Naive thymus-derived CD4-positive, alpha-beta T cell (primary cell): ENCODE measurements at regions not wholly inside any gene's neighbourhood (a gene's known extent, or its start where the extent isn't known, plus 50 kb on each side); places are given as distances from the start of the nearest gene placed in this dataset.

Experiments used
- ATAC-seq: fragments of 150-1000 bp; cut with Tn5 transposase; 2 replicates; pipeline ENCODE4 v1.10.0; 2021; ENCODE audit warnings: mild to moderate bottlenecking, moderate library complexity
- CTCF ChIA-PET: fragments of 350-600 bp; sonication (Branson Sonifier 250); formaldehyde crosslinking; loops from one replicate; lab custom pipeline; 2021; ENCODE audit warnings: antibody characterized with exemption; lab: Charles Lee
- POLR2A ChIA-PET: fragments of 350-600 bp; sonication (Branson Sonifier 250); formaldehyde crosslinking; loops from one replicate; lab custom pipeline; 2021; ENCODE audit warnings: antibody characterized with exemption, inconsistent platforms; lab: Charles Lee
- DNase-seq, 9 donors: peaks; one replicate each; pipeline versions ENCODE4 v3.0.0 to v3.0.0-alpha.2; 2020 to 2022; ENCODE audit warnings: mixed read lengths in 1 of 9
- H3K27ac ChIP-seq: one replicate; pipeline ENCODE4 v1.7.0; 2013; ENCODE audit warnings: mild to moderate bottlenecking, low read depth, low read length, moderate library complexity
- H3K27me3 ChIP-seq, 2 donors: one replicate each; pipeline ENCODE4 v1.7.0; 2013; ENCODE audit warnings: low read length in 2 of 2, mild to moderate bottlenecking in 2 of 2, moderate library complexity in 2 of 2; ENCODE audit not compliant: control insufficient read depth in 2 of 2, insufficient read depth in 2 of 2
- H3K36me3 ChIP-seq, 3 experiments: 1 replicate in 2 of 3; 2 replicates in 1 of 3; pipeline ENCODE4 v1.7.0; 2013; ENCODE audit warnings: low read length in 3 of 3, mild to moderate bottlenecking in 3 of 3, moderate library complexity in 1 of 3; ENCODE audit not compliant: insufficient read depth in 3 of 3, control insufficient read depth in 2 of 3
- H3K4me1 ChIP-seq, 2 donors: one replicate each; pipeline ENCODE4 v1.7.0; 2013; ENCODE audit warnings: low read length in 2 of 2, mild to moderate bottlenecking in 2 of 2, moderate library complexity in 1 of 2; ENCODE audit not compliant: control insufficient read depth in 2 of 2, insufficient read depth in 2 of 2
- H3K4me3 ChIP-seq: 2 replicates; pipeline ENCODE4 v1.7.0; 2013; ENCODE audit warnings: mild to moderate bottlenecking, low read length
- H3K9me3 ChIP-seq, 3 experiments: 1 replicate in 2 of 3; 2 replicates in 1 of 3; pipeline ENCODE4 v1.7.0; 2013; ENCODE audit warnings: low read length in 3 of 3; ENCODE audit not compliant: control insufficient read depth in 2 of 3
- H3K27ac Mint-ChIP-seq, 9 donors: one replicate each; pipeline ENCODE4 v1.8.0; 2020 to 2022; ENCODE audit warnings: mixed read lengths in 9 of 9, mild to moderate bottlenecking in 8 of 9, moderate library complexity in 5 of 9, inconsistent platforms in 2 of 9
- H3K27me3 Mint-ChIP-seq, 5 donors: one replicate each; pipeline ENCODE4 v1.8.0; 2021 to 2022; ENCODE audit warnings: mixed read lengths in 5 of 5, mild to moderate bottlenecking in 1 of 5
- H3K36me3 Mint-ChIP-seq, 5 donors: one replicate each; pipeline ENCODE4 v1.8.0; 2020 to 2022; ENCODE audit warnings: mixed read lengths in 5 of 5, mild to moderate bottlenecking in 3 of 5, inconsistent platforms in 1 of 5
- H3K4me1 Mint-ChIP-seq, 7 donors: one replicate each; pipeline ENCODE4 v1.8.0; 2020 to 2022; ENCODE audit warnings: mixed read lengths in 7 of 7, mild to moderate bottlenecking in 3 of 7, inconsistent platforms in 1 of 7
- H3K4me3 Mint-ChIP-seq, 10 donors: one replicate each; pipeline ENCODE4 v1.8.0; 2020 to 2022; ENCODE audit warnings: mild to moderate bottlenecking in 10 of 10, mixed read lengths in 10 of 10, moderate library complexity in 6 of 10, inconsistent platforms in 2 of 10
- H3K9me3 Mint-ChIP-seq, 11 donors: one replicate each; pipeline ENCODE4 v1.8.0; 2020 to 2022; ENCODE audit warnings: mixed read lengths in 11 of 11, mild to moderate bottlenecking in 4 of 11, inconsistent platforms in 1 of 11, moderate library complexity in 1 of 11
- intact Hi-C, 2 donors: fragments of 100-400 bp; cut with micrococcal nuclease; formaldehyde crosslinking; loops; one replicate each; pipeline ENCODE4 v1.15.1; 2023

DNA sequence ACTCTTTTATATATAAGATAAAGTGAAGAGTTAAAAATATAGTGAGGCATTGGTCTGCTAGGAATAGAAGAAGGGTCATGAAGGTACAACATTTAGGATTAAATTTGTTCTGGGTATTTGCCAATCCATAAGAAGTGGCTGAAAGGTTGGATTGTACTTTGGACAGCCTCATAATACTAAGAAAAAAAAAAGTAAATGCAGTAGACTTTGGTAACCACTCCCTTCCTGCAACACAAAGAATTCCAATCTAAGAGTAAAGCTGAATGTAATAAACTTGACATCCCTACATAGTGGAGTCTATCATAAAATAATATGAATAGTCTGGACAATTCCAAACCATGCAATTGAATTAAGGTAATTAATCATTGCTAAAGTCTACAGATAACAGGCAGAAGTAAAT, 2294.4 kb downstream of the LRRC4C start:
- Mint-ChIP-seq H3K27ac (no peak overlapping the region), H3K9me3 (peaks cover 0 to 9% (median 0%) of the 10 kb centered on the region in 11 donors), H3K4me3 (no peak overlapping the region), H3K4me1 (no peaks in the 10 kb centered on the region), H3K27me3 (no peaks in the 10 kb centered on the region), H3K36me3 (no peaks in the 10 kb centered on the region)
- Histone ChIP-seq H3K4me3 (no peak overlapping the region), H3K27ac (no peak overlapping the region), H3K27me3 (no peaks in the 10 kb centered on the region), H3K36me3 (no peaks in the 10 kb centered on the region), H3K9me3 (no peaks in the 10 kb centered on the region), H3K4me1 (no peaks in the 10 kb centered on the region)
- ChIA-PET POLR2A (no interaction called here), CTCF (no interaction called here)
- ATAC-seq (no peak), DNase-seq (no peak)
- intact Hi-C loops, result no loop called here

DNA sequence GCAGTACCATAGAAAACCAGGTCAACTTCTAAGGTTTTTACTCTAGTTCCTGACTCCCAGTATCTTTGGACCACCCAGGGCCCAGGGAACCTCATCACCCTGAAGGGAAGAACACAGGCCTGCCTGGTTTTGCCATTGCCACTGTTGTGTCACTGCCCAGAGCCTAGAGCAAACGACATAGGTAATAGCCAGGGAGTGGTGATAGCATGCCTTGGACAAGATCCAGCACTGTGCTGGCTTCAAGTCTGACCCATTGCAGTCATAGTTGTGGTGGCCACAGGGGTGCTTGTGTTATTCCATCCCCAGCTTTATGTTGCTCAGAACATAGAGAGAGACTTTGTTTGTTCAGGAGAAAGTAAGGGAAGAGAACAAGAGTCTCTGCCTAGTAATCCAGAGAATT, 2310.2 kb downstream of the LRRC4C start:
- no peak for DNase-seq
- no peaks in the 10 kb centered on the region for H3K27me3 Mint-ChIP-seq

DNA sequence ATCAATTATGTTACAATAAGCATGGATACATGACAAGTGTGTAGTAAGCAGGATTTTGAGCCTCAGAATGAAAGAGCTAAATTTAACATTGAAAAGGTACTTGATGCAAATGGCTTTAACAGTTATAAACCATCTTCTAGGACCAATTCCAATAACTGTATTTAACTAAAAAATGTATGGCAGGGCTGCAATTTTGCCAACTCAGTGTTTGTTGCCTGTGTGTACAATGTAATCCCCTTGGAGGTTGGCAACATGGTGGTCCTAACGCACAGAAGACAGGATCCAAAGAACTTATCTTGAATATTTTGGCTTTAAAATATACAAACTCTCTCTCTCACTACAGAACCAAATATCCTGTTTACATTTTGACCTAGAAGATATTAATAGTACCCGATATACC, 2314.1 kb downstream of the LRRC4C start:
- H3K27me3 ChIP-seq, result no peaks in the 10 kb centered on the region
- DNase-seq, result no peak
- H3K36me3 Mint-ChIP-seq, result no peaks in the 10 kb centered on the region
- no peak overlapping the region for H3K27ac Mint-ChIP-seq
- ChIA-PET CTCF (no interaction called here), POLR2A (no interaction called here)
- H3K36me3 ChIP-seq, result no peaks in the 10 kb centered on the region
- no peaks in the 10 kb centered on the region for H3K27me3 Mint-ChIP-seq
- no peak overlapping the region for H3K4me3 Mint-ChIP-seq
- peaks cover 0 to 20% (median 5%) of the 10 kb centered on the region in 11 donors for H3K9me3 Mint-ChIP-seq
- no peaks in the 10 kb centered on the region for H3K4me1 ChIP-seq
- H3K9me3 ChIP-seq, result no peaks in the 10 kb centered on the region
- intact Hi-C loops, result no loop called here
- ATAC-seq, result no peak
- H3K27ac ChIP-seq, result no peak overlapping the region
- H3K4me1 Mint-ChIP-seq, result no peaks in the 10 kb centered on the region
- no peak overlapping the region for H3K4me3 ChIP-seq

More for the DNA sequence above, 2310.2 kb downstream of the LRRC4C start:
- POLR2A ChIA-PET, result no interaction called here
- no peak overlapping the region for H3K4me3 ChIP-seq
- Mint-ChIP-seq H3K36me3 (no peaks in the 10 kb centered on the region), H3K9me3 (peaks cover 2 to 15% (median 8%) of the 10 kb centered on the region in 11 donors), H3K27ac (no peak overlapping the region), H3K4me3 (no peak overlapping the region), H3K4me1 (no peaks in the 10 kb centered on the region)
- H3K9me3 ChIP-seq, result no peaks in the 10 kb centered on the region
- H3K27me3 ChIP-seq, result no peaks in the 10 kb centered on the region
- no peaks in the 10 kb centered on the region for H3K4me1 ChIP-seq
- ATAC-seq, result no peak
- CTCF ChIA-PET, result no interaction called here
- no peaks in the 10 kb centered on the region for H3K36me3 ChIP-seq
- H3K27ac ChIP-seq, result no peak overlapping the region
- intact Hi-C loops, result no loop called here

DNA sequence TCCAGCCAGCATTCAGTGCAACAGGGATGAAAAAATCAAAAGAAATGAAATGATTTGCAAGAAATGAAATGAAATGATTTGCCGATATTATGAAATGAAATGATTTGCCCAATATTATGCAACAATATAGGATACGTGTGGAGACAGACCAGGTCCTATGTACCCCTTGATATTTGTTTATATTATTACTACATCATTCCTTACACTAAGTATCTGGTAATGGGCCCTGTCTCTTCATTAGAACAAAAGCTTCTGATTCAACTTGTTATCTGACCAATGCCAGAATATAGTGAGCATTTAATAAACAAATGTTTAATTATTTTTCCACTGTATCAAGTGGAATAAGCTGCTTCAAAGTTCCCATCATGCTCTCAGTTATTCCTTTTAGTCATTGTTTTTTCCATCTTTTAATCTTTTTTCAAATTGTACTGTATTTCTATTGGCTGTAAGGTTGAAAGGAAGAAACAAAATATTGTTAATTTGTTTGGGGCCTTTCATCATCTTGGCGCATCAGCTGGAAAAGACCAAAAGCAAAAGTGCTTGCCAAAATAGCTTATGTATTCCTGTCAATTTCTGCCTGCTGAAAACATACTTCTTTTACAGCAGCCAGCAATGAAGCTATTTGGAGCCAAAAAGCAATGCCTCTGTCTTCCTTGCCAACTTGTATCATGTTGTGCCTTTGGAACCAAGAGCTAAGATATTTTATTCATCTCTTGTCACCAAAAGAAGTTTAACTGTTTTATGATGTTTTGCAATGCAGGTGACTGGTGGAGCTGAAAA, 2314.9 kb downstream of the LRRC4C start:
- Histone ChIP-seq H3K36me3 (no peaks in the 10 kb centered on the region), H3K9me3 (no peaks in the 10 kb centered on the region), H3K4me3 (no peak overlapping the region), H3K27me3 (no peaks in the 10 kb centered on the region), H3K27ac (no peak overlapping the region), H3K4me1 (no peaks in the 10 kb centered on the region)
- Mint-ChIP-seq H3K27ac (no peak overlapping the region), H3K9me3 (peaks cover 0 to 14% (median 3%) of the 10 kb centered on the region in 11 donors), H3K4me1 (no peaks in the 10 kb centered on the region), H3K36me3 (no peaks in the 10 kb centered on the region), H3K27me3 (no peaks in the 10 kb centered on the region), H3K4me3 (no peak overlapping the region)
- POLR2A ChIA-PET, result no interaction called here
- intact Hi-C loops, result no loop called here
- DNase-seq (no peak), ATAC-seq (no peak)
- CTCF ChIA-PET, result no interaction called here

DNA sequence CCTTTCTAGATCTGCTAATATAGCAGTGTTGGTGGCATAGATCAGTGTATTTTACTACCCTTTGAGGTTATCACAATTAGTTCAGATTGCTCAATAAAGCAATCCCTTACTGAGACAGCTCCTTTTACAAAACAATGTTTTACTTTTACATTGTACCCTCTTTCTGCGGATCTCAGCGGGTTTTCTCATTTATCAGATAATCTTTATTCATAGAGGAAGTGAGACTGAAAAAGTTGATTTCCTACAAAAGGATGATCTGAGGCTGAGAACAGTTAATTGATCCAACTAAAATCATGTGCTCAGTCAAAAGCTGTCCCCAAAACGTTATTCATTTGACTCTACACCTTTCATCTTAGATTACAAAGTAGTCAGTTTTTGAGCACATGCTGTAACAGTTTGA, 2319.9 kb downstream of the LRRC4C start:
- no peak overlapping the region for H3K4me3 ChIP-seq
- intact Hi-C loops, result no loop called here
- H3K27me3 Mint-ChIP-seq, result no peaks in the 10 kb centered on the region
- no peaks in the 10 kb centered on the region for H3K9me3 ChIP-seq
- DNase-seq (no peak), ATAC-seq (no peak)
- H3K4me1 ChIP-seq, result no peaks in the 10 kb centered on the region
- no peaks in the 10 kb centered on the region for H3K36me3 ChIP-seq
- H3K27me3 ChIP-seq, result no peaks in the 10 kb centered on the region
- H3K4me1 Mint-ChIP-seq, result no peaks in the 10 kb centered on the region
- H3K27ac Mint-ChIP-seq, result no peak overlapping the region
- H3K27ac ChIP-seq, result no peak overlapping the region
- POLR2A ChIA-PET, result no interaction called here
- CTCF ChIA-PET, result no interaction called here
- peaks cover 0 to 31% (median 4%) of the 10 kb centered on the region in 11 donors for H3K9me3 Mint-ChIP-seq
- H3K36me3 Mint-ChIP-seq, result no peaks in the 10 kb centered on the region
- no peak overlapping the region for H3K4me3 Mint-ChIP-seq

DNA sequence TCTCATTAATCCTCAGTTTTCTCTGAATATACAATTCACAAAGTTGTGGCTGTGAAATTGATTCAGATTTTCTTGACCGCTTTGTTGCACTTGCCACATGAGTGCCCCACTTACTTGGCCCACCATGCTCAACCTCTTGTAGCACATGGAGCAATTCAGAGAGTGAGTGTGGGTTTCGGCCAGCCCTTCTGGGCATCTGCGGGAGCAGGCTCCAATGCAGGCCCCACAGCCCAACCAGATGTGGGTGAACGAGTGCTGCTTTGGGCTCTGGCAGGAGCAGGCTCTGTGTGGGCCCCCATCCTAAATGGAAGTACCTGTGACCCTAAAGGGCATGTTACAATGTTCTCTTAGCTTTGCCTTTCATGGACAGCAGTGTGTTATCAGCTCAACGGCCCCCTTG, 2338.6 kb downstream of the LRRC4C start:
- H3K4me1 ChIP-seq, result no peaks in the 10 kb centered on the region
- H3K9me3 Mint-ChIP-seq, result peaks cover 0 to 11% (median 3%) of the 10 kb centered on the region in 11 donors
- H3K4me3 Mint-ChIP-seq, result no peak overlapping the region
- H3K27ac ChIP-seq, result no peak overlapping the region
- H3K4me3 ChIP-seq, result no peak overlapping the region
- no peaks in the 10 kb centered on the region for H3K27me3 Mint-ChIP-seq
- ATAC-seq (no peak), DNase-seq (no peak)
- no peaks in the 10 kb centered on the region for H3K27me3 ChIP-seq
- H3K4me1 Mint-ChIP-seq, result no peaks in the 10 kb centered on the region
- ChIA-PET POLR2A (no interaction called here), CTCF (no interaction called here)
- H3K9me3 ChIP-seq, result no peaks in the 10 kb centered on the region
- intact Hi-C loops, result no loop called here
- H3K36me3 ChIP-seq, result no peaks in the 10 kb centered on the region
- no peak overlapping the region for H3K27ac Mint-ChIP-seq
- H3K36me3 Mint-ChIP-seq, result no peaks in the 10 kb centered on the region

DNA sequence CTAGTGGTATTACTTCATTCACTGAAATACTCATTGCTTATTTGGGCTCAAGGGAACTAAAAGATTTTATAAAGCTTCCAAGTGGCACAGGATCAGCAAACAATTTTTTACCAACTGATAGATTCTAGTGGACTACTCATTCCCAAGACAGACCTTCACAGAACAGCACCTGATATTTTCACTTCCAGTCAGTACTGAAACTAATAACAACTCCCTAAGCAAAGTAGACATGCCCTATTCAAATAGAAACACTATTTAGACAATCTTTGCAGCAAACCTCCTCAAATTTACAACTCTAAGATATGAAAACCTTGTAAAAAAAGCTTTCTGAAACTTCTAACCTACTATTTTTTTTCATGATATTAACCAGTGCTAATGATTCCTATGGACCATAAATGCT, 2345.8 kb downstream of the LRRC4C start:
- Mint-ChIP-seq H3K27ac (no peak overlapping the region), H3K27me3 (no peaks in the 10 kb centered on the region), H3K4me1 (no peaks in the 10 kb centered on the region), H3K36me3 (no peaks in the 10 kb centered on the region), H3K9me3 (peaks cover 0 to 13% (median 3%) of the 10 kb centered on the region in 11 donors), H3K4me3 (no peak overlapping the region)
- intact Hi-C loops, result no loop called here
- DNase-seq (no peak), ATAC-seq (no peak)
- no peaks in the 10 kb centered on the region for H3K4me1 ChIP-seq
- no peak overlapping the region for H3K27ac ChIP-seq
- no peak overlapping the region for H3K4me3 ChIP-seq
- H3K36me3 ChIP-seq, result no peaks in the 10 kb centered on the region
- CTCF ChIA-PET, result no interaction called here
- no peaks in the 10 kb centered on the region for H3K9me3 ChIP-seq
- POLR2A ChIA-PET, result no interaction called here
- no peaks in the 10 kb centered on the region for H3K27me3 ChIP-seq
